Endothelial cell (in vitro differentiated cells): ENCODE measurements at regions not wholly inside any gene's neighbourhood (a gene's known extent, or its start where the extent isn't known, plus 50 kb on each side); places are given as distances from the start of the nearest gene placed in this dataset.
A peak's percentile ranks its signal among the peaks of the same experiment; 100 is the strongest.

ENCODE experiments used
- DNase-seq: peaks from one replicate; pipeline ENCODE4 v3.0.0; 2021; ENCODE audit warnings: low spot score
- H3K27ac Mint-ChIP-seq: one replicate; pipeline ENCODE4 v1.8.0; 2021; ENCODE audit warnings: mixed read lengths, inconsistent platforms; ENCODE audit not compliant: unreplicated experiment
- H3K27me3 Mint-ChIP-seq: one replicate; pipeline ENCODE4 v1.8.0; 2021; ENCODE audit warnings: mild to moderate bottlenecking, moderate library complexity, mixed read lengths, inconsistent platforms; ENCODE audit not compliant: unreplicated experiment
- H3K36me3 Mint-ChIP-seq: one replicate; pipeline ENCODE4 v1.8.0; 2021; ENCODE audit warnings: mild to moderate bottlenecking, low read depth, mixed read lengths, inconsistent platforms; ENCODE audit not compliant: unreplicated experiment
- H3K4me1 Mint-ChIP-seq: one replicate; pipeline ENCODE4 v1.8.0; 2021; ENCODE audit warnings: mild to moderate bottlenecking, mixed read lengths, inconsistent platforms; ENCODE audit not compliant: unreplicated experiment
- H3K4me3 Mint-ChIP-seq: one replicate; pipeline ENCODE4 v1.8.0; 2021; ENCODE audit warnings: mild to moderate bottlenecking, mixed read lengths, inconsistent platforms; ENCODE audit not compliant: unreplicated experiment
- H3K9me3 Mint-ChIP-seq: one replicate; pipeline ENCODE4 v1.8.0; 2021; ENCODE audit warnings: mixed read lengths, inconsistent platforms; ENCODE audit not compliant: unreplicated experiment
- TF ChIP-seq, protein P1 (sequence below): fragments of 200-600 bp; sonication (generic); IDR thresholded peaks from one replicate; pipeline ENCODE4 v1.5.0; 2021; ENCODE audit warnings: antibody characterized with exemption; ENCODE audit not compliant: unreplicated experiment

GRCh38 chr2:146741260-146741659 lies 1103.6 kb upstream of the ACVR2A start:
- no peak for DNase-seq
- Mint-ChIP-seq H3K4me1 (no peaks in the 10 kb centered on the region), H3K9me3 (no peaks in the 10 kb centered on the region), H3K27me3 (no peaks in the 10 kb centered on the region), H3K4me3 (no peak overlapping the region), H3K36me3 (no peaks in the 10 kb centered on the region), H3K27ac (no peak overlapping the region)
- TF ChIP-seq, protein P1, sequence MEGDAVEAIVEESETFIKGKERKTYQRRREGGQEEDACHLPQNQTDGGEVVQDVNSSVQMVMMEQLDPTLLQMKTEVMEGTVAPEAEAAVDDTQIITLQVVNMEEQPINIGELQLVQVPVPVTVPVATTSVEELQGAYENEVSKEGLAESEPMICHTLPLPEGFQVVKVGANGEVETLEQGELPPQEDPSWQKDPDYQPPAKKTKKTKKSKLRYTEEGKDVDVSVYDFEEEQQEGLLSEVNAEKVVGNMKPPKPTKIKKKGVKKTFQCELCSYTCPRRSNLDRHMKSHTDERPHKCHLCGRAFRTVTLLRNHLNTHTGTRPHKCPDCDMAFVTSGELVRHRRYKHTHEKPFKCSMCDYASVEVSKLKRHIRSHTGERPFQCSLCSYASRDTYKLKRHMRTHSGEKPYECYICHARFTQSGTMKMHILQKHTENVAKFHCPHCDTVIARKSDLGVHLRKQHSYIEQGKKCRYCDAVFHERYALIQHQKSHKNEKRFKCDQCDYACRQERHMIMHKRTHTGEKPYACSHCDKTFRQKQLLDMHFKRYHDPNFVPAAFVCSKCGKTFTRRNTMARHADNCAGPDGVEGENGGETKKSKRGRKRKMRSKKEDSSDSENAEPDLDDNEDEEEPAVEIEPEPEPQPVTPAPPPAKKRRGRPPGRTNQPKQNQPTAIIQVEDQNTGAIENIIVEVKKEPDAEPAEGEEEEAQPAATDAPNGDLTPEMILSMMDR: no peak

GRCh38 chr2:146734821-146735190 lies 1110.0 kb upstream of the ACVR2A start:
- Mint-ChIP-seq H3K27me3 (no peaks in the 10 kb centered on the region), H3K27ac (no peak overlapping the region), H3K4me3 (no peak overlapping the region), H3K9me3 (no peaks in the 10 kb centered on the region), H3K4me1 (no peaks in the 10 kb centered on the region), H3K36me3 (no peaks in the 10 kb centered on the region)
- DNase-seq: no peak
- TF ChIP-seq, protein P1: no peak

GRCh38 chr2:146734042-146734820 lies 1110.6 kb upstream of the ACVR2A start:
- Mint-ChIP-seq H3K4me3 (no peak overlapping the region), H3K36me3 (no peaks in the 10 kb centered on the region), H3K4me1 (no peaks in the 10 kb centered on the region), H3K27me3 (no peaks in the 10 kb centered on the region), H3K9me3 (no peaks in the 10 kb centered on the region), H3K27ac (no peak overlapping the region)
- peak; percentile 28 for DNase-seq
- TF ChIP-seq, protein P1: peak; percentile 62

DNA sequence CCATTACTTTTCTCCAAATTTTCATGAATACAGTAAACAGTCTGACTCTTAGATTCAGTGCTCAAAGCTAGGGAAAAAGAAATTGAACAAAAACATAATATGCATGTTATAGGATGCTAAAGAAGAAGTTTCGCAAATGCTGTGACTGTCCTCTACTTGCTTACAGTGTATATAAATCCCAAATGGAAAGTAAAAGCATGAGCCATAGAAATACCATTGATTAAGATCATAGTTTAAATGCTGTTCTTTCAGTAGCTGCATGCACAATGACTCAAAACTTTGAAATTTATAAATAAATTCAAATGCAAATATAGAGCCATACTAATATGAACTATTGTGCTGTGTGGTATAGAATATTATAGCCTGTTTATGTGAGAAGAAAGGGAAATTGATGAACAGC lies 1113.9 kb upstream of the ACVR2A start:
- Mint-ChIP-seq H3K36me3 (no peaks in the 10 kb centered on the region), H3K4me1 (no peaks in the 10 kb centered on the region), H3K27ac (no peak overlapping the region), H3K9me3 (no peaks in the 10 kb centered on the region), H3K27me3 (no peaks in the 10 kb centered on the region), H3K4me3 (no peak overlapping the region)
- DNase-seq: no peak
- TF ChIP-seq, protein P1: no peak

DNA sequence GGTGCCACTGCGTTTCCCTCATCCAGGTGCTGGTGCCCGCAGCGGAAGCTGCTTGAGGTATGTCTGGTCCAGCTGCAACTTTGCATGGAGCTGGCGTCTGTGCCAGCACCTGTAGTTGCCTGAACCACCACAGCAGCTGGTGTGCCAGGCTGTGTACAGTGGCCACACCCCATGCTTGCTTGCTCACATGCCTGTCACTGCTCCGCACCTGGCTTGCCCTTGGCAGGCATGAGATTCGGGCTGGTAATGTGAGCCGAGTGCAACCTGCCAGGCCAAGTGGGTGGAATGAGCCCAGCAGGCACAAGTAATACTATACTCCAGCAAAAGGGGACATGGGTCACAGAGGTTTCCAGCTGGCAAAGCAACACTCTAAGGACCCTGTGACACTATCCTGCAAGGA lies 1123.3 kb upstream of the ACVR2A start:
- peaks cover 10% of the 10 kb centered on the region for H3K36me3 Mint-ChIP-seq
- no peaks in the 10 kb centered on the region for H3K4me1 Mint-ChIP-seq
- no peak overlapping the region for H3K27ac Mint-ChIP-seq
- TF ChIP-seq, protein P1: no peak
- H3K9me3 Mint-ChIP-seq: peaks cover 11% of the 10 kb centered on the region
- H3K27me3 Mint-ChIP-seq: no peaks in the 10 kb centered on the region
- H3K4me3 Mint-ChIP-seq: no peak overlapping the region
- DNase-seq: no peak
